ENCODE measurements at regions not wholly inside any gene's neighbourhood (a gene's known extent, or its start where the extent isn't known, plus 50 kb on each side); places are given as distances from the start of the nearest gene placed in this dataset.

GRCh38 chr7:112876877-112877276 lies 86.7 kb upstream of the TMEM168 start:
- H3K4me3 ChIP-seq (ENCODE audit: low read depth in 1 of 5, low read length in 5 of 5), result no peak overlapping the region
- no peaks in the 10 kb centered on the region for H3K9me3 ChIP-seq (ENCODE audit: control insufficient read depth in 5 of 5, low read length in 5 of 5)
- H3K9ac ChIP-seq (ENCODE audit: low read length in 5 of 5), result no peak overlapping the region
- no peak overlapping the region for H3K27ac ChIP-seq (ENCODE audit: low read depth, low read length)
- H3K4me1 ChIP-seq (ENCODE audit: control insufficient read depth in 5 of 5, insufficient read depth in 5 of 5, low read length in 5 of 5), result peaks cover 0 to under 1% (median 0%) of the 10 kb centered on the region in 5 donors
- H3K27me3 ChIP-seq (ENCODE audit: control insufficient read depth in 5 of 5, insufficient read depth in 4 of 5, low read length in 5 of 5), result no peaks in the 10 kb centered on the region
- H3K36me3 ChIP-seq (ENCODE audit: control insufficient read depth in 5 of 5, insufficient read depth in 5 of 5, low read length in 5 of 5), result no peaks in the 10 kb centered on the region

GRCh38 chr7:112874909-112875308 lies 84.7 kb upstream of the TMEM168 start:
- Histone ChIP-seq H3K9me3 (ENCODE audit: control insufficient read depth in 5 of 5, low read length in 5 of 5) (no peaks in the 10 kb centered on the region), H3K36me3 (ENCODE audit: control insufficient read depth in 5 of 5, insufficient read depth in 5 of 5, low read length in 5 of 5) (no peaks in the 10 kb centered on the region), H3K4me1 (ENCODE audit: control insufficient read depth in 5 of 5, insufficient read depth in 5 of 5, low read length in 5 of 5) (no peaks in the 10 kb centered on the region), H3K4me3 (ENCODE audit: low read depth in 1 of 5, low read length in 5 of 5) (no peak overlapping the region), H3K27ac (ENCODE audit: low read depth, low read length) (no peak overlapping the region), H3K27me3 (ENCODE audit: control insufficient read depth in 5 of 5, insufficient read depth in 4 of 5, low read length in 5 of 5) (no peaks in the 10 kb centered on the region), H3K9ac (ENCODE audit: low read length in 5 of 5) (no peak overlapping the region)

- Histone ChIP-seq H3K9ac (ENCODE audit: low read length in 5 of 5) (no peak overlapping the region), H3K9me3 (ENCODE audit: control insufficient read depth in 5 of 5, low read length in 5 of 5) (no peaks in the 10 kb centered on the region), H3K27me3 (ENCODE audit: control insufficient read depth in 5 of 5, insufficient read depth in 4 of 5, low read length in 5 of 5) (no peaks in the 10 kb centered on the region), H3K4me1 (ENCODE audit: control insufficient read depth in 5 of 5, insufficient read depth in 5 of 5, low read length in 5 of 5) (no peaks in the 10 kb centered on the region), H3K36me3 (ENCODE audit: control insufficient read depth in 5 of 5, insufficient read depth in 5 of 5, low read length in 5 of 5) (no peaks in the 10 kb centered on the region), H3K4me3 (ENCODE audit: low read depth in 1 of 5, low read length in 5 of 5) (no peak overlapping the region), H3K27ac (ENCODE audit: low read depth, low read length) (no peak overlapping the region)
These were observed 83.8 kb upstream of the TMEM168 start for GRCh38 chr7:112873831-112874553.

GRCh38 chr7:112869111-112869774 lies 79.0 kb upstream of the TMEM168 start:
- H3K27ac ChIP-seq (ENCODE audit: low read depth, low read length), result no peak overlapping the region
- H3K9me3 ChIP-seq (ENCODE audit: control insufficient read depth in 5 of 5, low read length in 5 of 5), result no peaks in the 10 kb centered on the region
- H3K4me1 ChIP-seq (ENCODE audit: control insufficient read depth in 5 of 5, insufficient read depth in 5 of 5, low read length in 5 of 5), result peaks cover 0 to 3% (median 0%) of the 10 kb centered on the region in 5 donors
- no peak overlapping the region for H3K9ac ChIP-seq (ENCODE audit: low read length in 5 of 5)
- H3K4me3 ChIP-seq (ENCODE audit: low read depth in 1 of 5, low read length in 5 of 5), result no peak overlapping the region
- H3K36me3 ChIP-seq (ENCODE audit: control insufficient read depth in 5 of 5, insufficient read depth in 5 of 5, low read length in 5 of 5), result no peaks in the 10 kb centered on the region
- H3K27me3 ChIP-seq (ENCODE audit: control insufficient read depth in 5 of 5, insufficient read depth in 4 of 5, low read length in 5 of 5), result no peaks in the 10 kb centered on the region

GRCh38 chr7:112868609-112869008 lies 78.4 kb upstream of the TMEM168 start:
- H3K4me1 ChIP-seq (ENCODE audit: control insufficient read depth in 5 of 5, insufficient read depth in 5 of 5, low read length in 5 of 5), result peaks cover 0 to 3% (median 0%) of the 10 kb centered on the region in 5 donors
- H3K4me3 ChIP-seq (ENCODE audit: low read depth in 1 of 5, low read length in 5 of 5), result no peak overlapping the region
- H3K36me3 ChIP-seq (ENCODE audit: control insufficient read depth in 5 of 5, insufficient read depth in 5 of 5, low read length in 5 of 5), result no peaks in the 10 kb centered on the region
- H3K9ac ChIP-seq (ENCODE audit: low read length in 5 of 5), result no peak overlapping the region
- no peaks in the 10 kb centered on the region for H3K9me3 ChIP-seq (ENCODE audit: control insufficient read depth in 5 of 5, low read length in 5 of 5)
- no peak overlapping the region for H3K27ac ChIP-seq (ENCODE audit: low read depth, low read length)
- no peaks in the 10 kb centered on the region for H3K27me3 ChIP-seq (ENCODE audit: control insufficient read depth in 5 of 5, insufficient read depth in 4 of 5, low read length in 5 of 5)

GRCh38 chr7:112866424-112866823 lies 76.2 kb upstream of the TMEM168 start:
- peak overlapping the region in 1 of 5 donors; percentile 10 for H3K4me3 ChIP-seq (ENCODE audit: low read depth in 1 of 5, low read length in 5 of 5)
- no peak overlapping the region for H3K27ac ChIP-seq (ENCODE audit: low read depth, low read length)
- H3K4me1 ChIP-seq (ENCODE audit: control insufficient read depth in 5 of 5, insufficient read depth in 5 of 5, low read length in 5 of 5), result peaks cover 0 to 3% (median 0%) of the 10 kb centered on the region in 5 donors

GRCh38 chr7:112864380-112864779 lies 74.2 kb upstream of the TMEM168 start:
- Histone ChIP-seq H3K4me1 (ENCODE audit: control insufficient read depth in 5 of 5, insufficient read depth in 5 of 5, low read length in 5 of 5) (peaks cover 0 to 3% (median 0%) of the 10 kb centered on the region in 5 donors), H3K9me3 (ENCODE audit: control insufficient read depth in 5 of 5, low read length in 5 of 5) (peaks cover 0 to 4% (median 0%) of the 10 kb centered on the region in 5 donors), H3K27ac (ENCODE audit: low read depth, low read length) (no peak overlapping the region), H3K36me3 (ENCODE audit: control insufficient read depth in 5 of 5, insufficient read depth in 5 of 5, low read length in 5 of 5) (no peaks in the 10 kb centered on the region), H3K9ac (ENCODE audit: low read length in 5 of 5) (no peak overlapping the region), H3K4me3 (ENCODE audit: low read depth in 1 of 5, low read length in 5 of 5) (no peak overlapping the region), H3K27me3 (ENCODE audit: control insufficient read depth in 5 of 5, insufficient read depth in 4 of 5, low read length in 5 of 5) (no peaks in the 10 kb centered on the region)

More at GRCh38 chr7:112866424-112866823, 76.2 kb upstream of the TMEM168 start:
- no peak overlapping the region for H3K9ac ChIP-seq (ENCODE audit: low read length in 5 of 5)
- H3K27me3 ChIP-seq (ENCODE audit: control insufficient read depth in 5 of 5, insufficient read depth in 4 of 5, low read length in 5 of 5), result no peaks in the 10 kb centered on the region
- H3K9me3 ChIP-seq (ENCODE audit: control insufficient read depth in 5 of 5, low read length in 5 of 5), result peaks cover 0 to 4% (median 0%) of the 10 kb centered on the region in 5 donors
- H3K36me3 ChIP-seq (ENCODE audit: control insufficient read depth in 5 of 5, insufficient read depth in 5 of 5, low read length in 5 of 5), result no peaks in the 10 kb centered on the region

GRCh38 chr7:112858838-112859237 lies 68.6 kb upstream of the TMEM168 start:
- H3K36me3 ChIP-seq (ENCODE audit: control insufficient read depth in 5 of 5, insufficient read depth in 5 of 5, low read length in 5 of 5), result no peaks in the 10 kb centered on the region
- H3K4me1 ChIP-seq (ENCODE audit: control insufficient read depth in 5 of 5, insufficient read depth in 5 of 5, low read length in 5 of 5), result peaks cover 0 to 5% (median 0%) of the 10 kb centered on the region in 5 donors
- H3K9ac ChIP-seq (ENCODE audit: low read length in 5 of 5), result no peak overlapping the region
- H3K27ac ChIP-seq (ENCODE audit: low read depth, low read length), result no peak overlapping the region
- no peaks in the 10 kb centered on the region for H3K27me3 ChIP-seq (ENCODE audit: control insufficient read depth in 5 of 5, insufficient read depth in 4 of 5, low read length in 5 of 5)
- peaks cover 0 to 4% (median 0%) of the 10 kb centered on the region in 5 donors for H3K9me3 ChIP-seq (ENCODE audit: control insufficient read depth in 5 of 5, low read length in 5 of 5)
- H3K4me3 ChIP-seq (ENCODE audit: low read depth in 1 of 5, low read length in 5 of 5), result no peak overlapping the region

- peaks cover 0 to 13% (median 2%) of the 10 kb centered on the region in 5 donors for H3K4me1 ChIP-seq (ENCODE audit: control insufficient read depth in 5 of 5, insufficient read depth in 5 of 5, low read length in 5 of 5)
- no peaks in the 10 kb centered on the region for H3K36me3 ChIP-seq (ENCODE audit: control insufficient read depth in 5 of 5, insufficient read depth in 5 of 5, low read length in 5 of 5)
- H3K9ac ChIP-seq (ENCODE audit: low read length in 5 of 5), result no peak overlapping the region
- H3K27me3 ChIP-seq (ENCODE audit: control insufficient read depth in 5 of 5, insufficient read depth in 4 of 5, low read length in 5 of 5), result no peaks in the 10 kb centered on the region
- peaks cover 0 to 3% (median 0%) of the 10 kb centered on the region in 5 donors for H3K9me3 ChIP-seq (ENCODE audit: control insufficient read depth in 5 of 5, low read length in 5 of 5)
- H3K27ac ChIP-seq (ENCODE audit: low read depth, low read length), result no peak overlapping the region
- H3K4me3 ChIP-seq (ENCODE audit: low read depth in 1 of 5, low read length in 5 of 5), result no peak overlapping the region
These were observed 65.0 kb upstream of the TMEM168 start for GRCh38 chr7:112855227-112855626.

GRCh38 chr7:112854169-112854568 lies 64.0 kb upstream of the TMEM168 start:
- Histone ChIP-seq H3K27me3 (ENCODE audit: control insufficient read depth in 5 of 5, insufficient read depth in 4 of 5, low read length in 5 of 5) (no peaks in the 10 kb centered on the region), H3K9ac (ENCODE audit: low read length in 5 of 5) (no peak overlapping the region), H3K36me3 (ENCODE audit: control insufficient read depth in 5 of 5, insufficient read depth in 5 of 5, low read length in 5 of 5) (no peaks in the 10 kb centered on the region), H3K27ac (ENCODE audit: low read depth, low read length) (no peak overlapping the region), H3K9me3 (ENCODE audit: control insufficient read depth in 5 of 5, low read length in 5 of 5) (peaks cover 0 to 3% (median 0%) of the 10 kb centered on the region in 5 donors), H3K4me1 (ENCODE audit: control insufficient read depth in 5 of 5, insufficient read depth in 5 of 5, low read length in 5 of 5) (peaks cover 0 to 13% (median 2%) of the 10 kb centered on the region in 5 donors), H3K4me3 (ENCODE audit: low read depth in 1 of 5, low read length in 5 of 5) (no peak overlapping the region)
